GM13977 (cell line): ENCODE measurements at regions not wholly inside any gene's neighbourhood (a gene's known extent, or its start where the extent isn't known, plus 50 kb on each side); places are given as distances from the start of the nearest gene placed in this dataset.
"Not testable (repeated sequence)": the region's sequence is repeated elsewhere in the genome, so short reads cannot be mapped to it uniquely, and the experiment has no call there.

Source experiments
- DNase-seq: peaks from one replicate; pipeline ENCODE4 v3.0.0; 2012; ENCODE audit warnings: low spot score
- in situ Hi-C: fragments of 300-500 bp; cut with MboI; formaldehyde crosslinking; loops from one replicate; pipeline ENCODE4 v1.12.0; 2022; ENCODE audit warnings: low sequenced_read_pairs, low pct_unique_long_range_greater_than_20kb, mixed read lengths, inconsistent platforms; ENCODE audit not compliant: unreplicated experiment
- TF ChIP-seq, protein P1 (sequence below): IDR thresholded peaks from 2 replicates; pipeline ENCODE4 v1.5.1; 2012; ENCODE audit warnings: mild to moderate bottlenecking, control low read depth; ENCODE audit not compliant: insufficient read depth; ENCODE audit errors: extremely low read depth, missing control alignments

DNA sequence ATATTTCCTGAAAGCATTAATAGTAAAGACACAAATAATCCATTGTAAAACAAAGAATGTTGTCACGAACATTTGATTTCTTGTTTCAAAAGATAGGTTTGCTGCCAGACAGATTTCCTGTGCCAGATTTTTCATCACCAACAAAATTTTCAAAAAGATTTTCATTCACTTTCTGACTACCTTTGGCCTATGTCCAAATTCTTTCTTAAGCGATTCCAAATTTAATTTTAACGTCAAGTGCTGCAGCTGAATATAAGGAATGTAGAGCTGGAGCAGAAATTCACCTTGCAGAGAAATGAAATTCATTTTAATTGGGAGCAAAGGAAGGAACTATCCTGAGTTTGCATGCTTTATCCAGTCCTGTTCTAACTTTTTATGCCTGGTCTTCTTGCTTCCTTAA, 277.4 kb downstream of the CCER1 start:
- no peak for DNase-seq
- in situ Hi-C loops = no loop called here
- TF ChIP-seq, protein P1, sequence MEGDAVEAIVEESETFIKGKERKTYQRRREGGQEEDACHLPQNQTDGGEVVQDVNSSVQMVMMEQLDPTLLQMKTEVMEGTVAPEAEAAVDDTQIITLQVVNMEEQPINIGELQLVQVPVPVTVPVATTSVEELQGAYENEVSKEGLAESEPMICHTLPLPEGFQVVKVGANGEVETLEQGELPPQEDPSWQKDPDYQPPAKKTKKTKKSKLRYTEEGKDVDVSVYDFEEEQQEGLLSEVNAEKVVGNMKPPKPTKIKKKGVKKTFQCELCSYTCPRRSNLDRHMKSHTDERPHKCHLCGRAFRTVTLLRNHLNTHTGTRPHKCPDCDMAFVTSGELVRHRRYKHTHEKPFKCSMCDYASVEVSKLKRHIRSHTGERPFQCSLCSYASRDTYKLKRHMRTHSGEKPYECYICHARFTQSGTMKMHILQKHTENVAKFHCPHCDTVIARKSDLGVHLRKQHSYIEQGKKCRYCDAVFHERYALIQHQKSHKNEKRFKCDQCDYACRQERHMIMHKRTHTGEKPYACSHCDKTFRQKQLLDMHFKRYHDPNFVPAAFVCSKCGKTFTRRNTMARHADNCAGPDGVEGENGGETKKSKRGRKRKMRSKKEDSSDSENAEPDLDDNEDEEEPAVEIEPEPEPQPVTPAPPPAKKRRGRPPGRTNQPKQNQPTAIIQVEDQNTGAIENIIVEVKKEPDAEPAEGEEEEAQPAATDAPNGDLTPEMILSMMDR = no peak

DNA sequence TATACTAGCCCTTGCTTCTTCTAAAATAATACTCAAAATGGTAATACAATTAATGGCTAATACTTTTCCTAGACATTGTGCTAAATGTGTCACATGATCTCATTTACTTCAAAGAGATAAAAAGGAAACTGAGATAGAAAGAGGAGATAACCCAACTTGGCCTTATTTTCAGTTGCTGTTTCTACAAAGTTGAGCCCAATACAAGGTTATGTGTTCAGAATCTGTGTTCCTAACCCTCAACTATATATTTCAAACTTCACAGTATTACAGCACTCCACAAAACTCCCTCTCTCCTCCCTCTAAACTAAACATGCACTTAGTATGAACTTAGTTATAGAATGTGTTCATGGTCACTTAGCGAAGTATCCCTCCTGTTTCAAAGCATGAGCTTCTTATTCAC, 277.9 kb downstream of the CCER1 start:
- TF ChIP-seq, protein P1 = no peak
- no peak for DNase-seq
- in situ Hi-C loops = no loop called here

DNA sequence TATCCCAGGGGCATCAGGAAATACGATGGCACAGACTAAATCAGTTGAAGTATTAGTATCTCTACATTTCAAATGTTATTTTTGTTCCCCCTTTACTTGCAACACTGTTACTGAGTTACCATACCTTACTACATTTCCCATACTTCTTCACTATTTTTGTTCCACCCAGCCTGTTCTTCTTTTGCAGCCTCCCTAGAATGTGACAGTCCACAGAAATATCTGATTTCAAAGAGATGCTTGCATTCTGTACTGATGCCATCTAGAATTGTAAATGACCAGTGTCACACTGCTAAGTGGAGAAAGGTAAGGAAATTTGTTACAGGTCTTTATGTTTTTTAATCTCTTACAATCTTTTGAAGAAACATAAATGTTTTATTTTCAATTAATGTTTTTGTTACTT, 279.9 kb downstream of the CCER1 start:
- TF ChIP-seq, protein P1 = no peak
- no peak for DNase-seq
- in situ Hi-C loops = no loop called here

DNA sequence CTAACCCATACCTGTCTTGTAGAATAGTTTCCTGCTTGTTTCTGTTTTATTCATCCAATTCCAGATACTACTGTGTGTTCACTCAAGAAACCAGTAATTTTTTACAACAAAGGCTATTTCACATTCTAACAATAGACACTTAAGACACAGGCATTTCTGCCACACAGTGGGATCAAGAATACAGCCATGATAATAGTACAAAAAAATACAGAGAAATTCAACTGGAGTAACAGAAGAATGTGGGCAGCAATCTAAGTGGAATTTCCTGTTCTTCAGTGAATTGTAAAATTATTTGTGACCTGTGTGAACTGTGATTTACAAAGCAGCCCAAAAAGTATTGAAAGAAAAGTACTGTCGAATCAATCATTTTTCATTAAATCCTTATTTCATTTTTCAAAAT, 282.9 kb downstream of the CCER1 start:
- in situ Hi-C loops = no loop called here
- TF ChIP-seq, protein P1 = no peak
- DNase-seq = no peak

DNA sequence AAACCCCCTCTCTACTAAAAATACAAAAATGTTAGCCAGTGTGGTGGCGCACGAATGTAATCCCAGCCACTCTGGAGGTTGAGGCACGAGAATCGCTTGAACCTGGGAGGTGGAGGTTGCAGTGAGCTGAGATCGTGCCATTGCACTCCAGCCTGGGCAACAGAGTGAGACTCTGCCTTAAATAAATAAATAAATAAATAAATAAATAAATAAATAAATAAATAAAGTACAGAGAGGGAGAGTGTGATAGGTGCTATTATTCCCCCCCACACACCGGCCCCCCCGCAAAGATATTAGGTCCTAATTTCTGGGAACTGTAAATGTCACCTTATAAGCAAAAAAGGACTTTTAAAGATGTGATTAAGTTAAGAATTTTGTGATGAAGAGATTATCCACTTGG, 291.0 kb downstream of the CCER1 start:
- in situ Hi-C loops, DNase-seq: not testable (repeated sequence)

DNA sequence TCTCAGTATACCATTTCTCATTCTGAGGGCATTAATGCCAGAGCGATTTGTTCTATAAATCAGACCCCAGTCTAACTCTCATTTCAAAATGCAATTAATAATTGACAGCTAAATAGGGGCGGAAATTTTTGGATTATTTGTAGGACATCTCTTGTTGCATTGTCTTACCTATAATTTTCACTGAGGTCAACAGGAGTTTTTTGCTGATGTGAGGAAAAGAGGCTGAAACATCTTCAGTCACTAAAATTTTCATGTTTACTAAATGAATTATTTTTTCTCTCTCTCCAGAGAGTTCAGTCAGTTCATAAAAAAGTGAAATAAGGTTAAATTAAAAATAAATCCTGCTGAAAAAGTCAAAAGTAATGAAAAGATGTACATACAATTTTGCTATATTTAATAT, 295.9 kb downstream of the CCER1 start:
- no peak for DNase-seq
- TF ChIP-seq, protein P1 = no peak
- in situ Hi-C loops = no loop called here

DNA sequence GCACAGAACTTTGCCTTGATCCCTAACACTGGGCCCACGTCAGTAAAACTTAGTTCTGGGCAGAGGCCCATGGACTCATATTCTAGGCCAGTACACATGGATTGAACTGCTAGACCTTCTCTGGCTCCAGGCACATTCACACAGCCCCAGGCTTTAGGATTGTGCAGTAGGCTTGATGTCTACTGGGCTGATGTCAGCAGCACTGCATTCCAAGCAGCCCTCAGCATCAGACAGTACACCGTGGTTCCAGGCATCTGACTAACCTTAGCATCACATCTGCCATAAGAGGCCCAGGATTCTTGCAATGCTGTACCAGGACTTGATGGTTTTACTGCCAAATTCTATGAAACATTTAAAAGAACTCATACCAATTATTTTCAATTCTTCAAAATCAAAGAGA, 301.9 kb downstream of the CCER1 start:
- DNase-seq = no peak
- TF ChIP-seq, protein P1 = no peak
- in situ Hi-C loops = no loop called here
